ENCODE measurements at regions not wholly inside any gene's neighbourhood (a gene's known extent, or its start where the extent isn't known, plus 50 kb on each side); places are given as distances from the start of the nearest gene placed in this dataset.

- TF ChIP-seq CTCF (IDR thresholded peaks at IDR 0.05), result peak; percentile 38
- Histone ChIP-seq H3K9me3 (no peaks in the 10 kb centered on the region), H3K27me3 (ENCODE audit: low read depth) (peaks cover 18% of the 10 kb centered on the region), H3K27ac (no peak overlapping the region), H3K4me1 (peaks cover 33% of the 10 kb centered on the region), H3K36me3 (no peaks in the 10 kb centered on the region), H3K4me3 (no peak overlapping the region)
- intact Hi-C loops (cut with DNase I), result no loop called here
- DNase-seq, result no peak
- peak; percentile 19 to 35 for ATAC-seq
Measured at GRCh38 chr16:85330694-85331188, 218.5 kb upstream of the CIBAR2 start.

GRCh38 chr16:85331688-85332087, 219.4 kb upstream of the CIBAR2 start:
- Histone ChIP-seq H3K4me1 (peaks cover 33% of the 10 kb centered on the region), H3K9me3 (no peaks in the 10 kb centered on the region), H3K27me3 (ENCODE audit: low read depth) (peaks cover 18% of the 10 kb centered on the region), H3K4me3 (no peak overlapping the region), H3K27ac (no peak overlapping the region), H3K36me3 (no peaks in the 10 kb centered on the region)
- intact Hi-C loops (cut with DNase I), result no loop called here
- ATAC-seq (no peak), DNase-seq (no peak)
- no peak for TF ChIP-seq CTCF (IDR thresholded peaks at IDR 0.05)

- H3K27ac ChIP-seq, result no peak overlapping the region
- no peak overlapping the region for H3K4me3 ChIP-seq
- no peak for DNase-seq
- no peak for ATAC-seq
- H3K4me1 ChIP-seq, result peaks cover 33% of the 10 kb centered on the region
- peaks cover 18% of the 10 kb centered on the region for H3K27me3 ChIP-seq (ENCODE audit: low read depth)
- TF ChIP-seq CTCF (IDR thresholded peaks at IDR 0.05), result no peak
- H3K36me3 ChIP-seq, result no peaks in the 10 kb centered on the region
- no peaks in the 10 kb centered on the region for H3K9me3 ChIP-seq
- intact Hi-C loops (cut with DNase I), result no loop called here
Measured at GRCh38 chr16:85332175-85332574, 219.9 kb upstream of the CIBAR2 start.

- peaks cover 11% of the 10 kb centered on the region for H3K27me3 ChIP-seq (ENCODE audit: low read depth)
- DNase-seq (no peak), ATAC-seq (no peak)
- H3K4me3 ChIP-seq, result no peak overlapping the region
- intact Hi-C loops (cut with DNase I), result no loop called here
- no peak for TF ChIP-seq CTCF (IDR thresholded peaks at IDR 0.05)
- H3K27ac ChIP-seq, result no peak overlapping the region
- H3K9me3 ChIP-seq, result no peaks in the 10 kb centered on the region
- H3K36me3 ChIP-seq, result no peaks in the 10 kb centered on the region
- H3K4me1 ChIP-seq, result peaks cover 25% of the 10 kb centered on the region
Measured at GRCh38 chr16:85333337-85333736, 221.1 kb upstream of the CIBAR2 start.

GRCh38 chr16:85333744-85334640, 221.7 kb upstream of the CIBAR2 start:
- no peak for ATAC-seq
- Histone ChIP-seq H3K27ac (no peak overlapping the region), H3K4me1 (peaks cover 18% of the 10 kb centered on the region)

More at GRCh38 chr16:85333744-85334640, 221.7 kb upstream of the CIBAR2 start:
- Histone ChIP-seq H3K36me3 (no peaks in the 10 kb centered on the region), H3K27me3 (ENCODE audit: low read depth) (peaks cover 6% of the 10 kb centered on the region), H3K9me3 (no peaks in the 10 kb centered on the region), H3K4me3 (no peak overlapping the region)
- intact Hi-C loops (cut with DNase I), result no loop called here
- no peak for DNase-seq
- TF ChIP-seq CTCF (IDR thresholded peaks at IDR 0.05), result no peak

All from lower lobe of right lung (tissue), 2 donors.